Neural cell (in vitro differentiated cells): ENCODE measurements at regions not wholly inside any gene's neighbourhood (a gene's known extent, or its start where the extent isn't known, plus 50 kb on each side); places are given as distances from the start of the nearest gene placed in this dataset.

Experiments
- H2AFZ ChIP-seq: fragments of 200-600, 300-800 bp; sonication (generic), shearing (Covaris generic); 2 replicates; pipeline ENCODE4 v1.6.0; 2014; ENCODE audit warnings: low read depth, mild to moderate bottlenecking, antibody characterized with exemption, low read length, moderate library complexity
- H3F3A ChIP-seq: fragments of 200-600 bp; shearing (Covaris generic); 2 replicates; pipeline ENCODE4 v1.6.1; 2016; ENCODE audit warnings: mild to moderate bottlenecking, moderate library complexity, mixed read lengths, antibody characterized with exemption, low read length; ENCODE audit not compliant: insufficient read depth, poor library complexity, severe bottlenecking
- H3K27ac ChIP-seq: fragments of 200-600, 300-800 bp; sonication (generic), shearing (Covaris generic); 2 replicates; pipeline ENCODE4 v1.5.1; 2014; ENCODE audit warnings: mild to moderate bottlenecking, low read length, moderate library complexity
- H3K27me3 ChIP-seq: fragments of 300-800, 200-600 bp; sonication (generic), shearing (Covaris generic); 2 replicates; pipeline ENCODE4 v1.6.0; 2014; ENCODE audit warnings: mild to moderate bottlenecking, low read depth, low read length, moderate library complexity; ENCODE audit not compliant: insufficient read depth
- H3K36me3 ChIP-seq: fragments of 300-800, 200-600 bp; sonication (generic), shearing (Covaris generic); 2 replicates; pipeline ENCODE4 v1.5.1; 2014; ENCODE audit warnings: mild to moderate bottlenecking, antibody characterized with exemption, low read length, moderate library complexity; ENCODE audit not compliant: insufficient read depth
- H3K4me2 ChIP-seq: fragments of 300-800, 200-600 bp; sonication (generic), shearing (Covaris generic); 2 replicates; pipeline ENCODE4 v1.6.0; 2014; ENCODE audit warnings: mild to moderate bottlenecking, low read length
- H3K4me3 ChIP-seq: fragments of 300-800, 200-600 bp; sonication (generic), shearing (Covaris generic); 2 replicates; pipeline ENCODE4 v1.5.1; 2014; ENCODE audit warnings: mild to moderate bottlenecking, low read length, moderate library complexity
- H3K79me2 ChIP-seq: fragments of 200-600 bp; shearing (Covaris generic); replicated peaks from 2 replicates; pipeline ENCODE4 v1.6.0; 2014; ENCODE audit warnings: mild to moderate bottlenecking, low read length, moderate library complexity; ENCODE audit not compliant: insufficient read depth
- H3K9ac ChIP-seq: fragments of 300-800, 200-600 bp; sonication (generic), shearing (Covaris generic); 2 replicates; pipeline ENCODE4 v1.6.1; 2016; ENCODE audit warnings: mild to moderate bottlenecking, low read length, mixed read lengths
- H3K9me2 ChIP-seq: fragments of 200-600 bp; shearing (Covaris generic); 2 replicates; pipeline ENCODE4 v1.6.1; 2016; ENCODE audit warnings: mild to moderate bottlenecking, low read length, mixed read lengths; ENCODE audit not compliant: insufficient read depth
- H3K9me3 ChIP-seq: fragments of 200-600, 300-800 bp; sonication (generic), shearing (Covaris generic); 2 replicates; pipeline ENCODE4 v1.6.1; 2016; ENCODE audit warnings: mild to moderate bottlenecking, mixed run types, low read length, moderate library complexity, mixed read lengths
- H4K20me1 ChIP-seq: fragments of 200-600 bp; shearing (Covaris generic); 2 replicates; pipeline ENCODE4 v1.6.1; 2016; ENCODE audit warnings: mild to moderate bottlenecking, mixed run types; ENCODE audit not compliant: insufficient read depth
- EP300 ChIP-seq: fragments of 450-650 bp; conservative IDR thresholded peaks from 2 replicates; pipeline ENCODE4 v1.6.1; 2014; ENCODE audit warnings: antibody characterized with exemption, mild to moderate bottlenecking, moderate library complexity; ENCODE audit not compliant: poor library complexity, severe bottlenecking
- EZH2 ChIP-seq: fragments of 200-600, 300-800 bp; shearing (Covaris generic), sonication (generic); IDR thresholded peaks from 2 replicates; pipeline ENCODE4 v1.6.1; 2014; ENCODE audit warnings: antibody characterized with exemption, low read length, borderline replicate concordance, mild to moderate bottlenecking; ENCODE audit not compliant: insufficient read depth, poor library complexity, severe bottlenecking
- MXI1 ChIP-seq: fragments of 450-650 bp; conservative IDR thresholded peaks from 2 replicates; pipeline ENCODE4 v1.6.1; 2014; ENCODE audit warnings: antibody characterized with exemption, mild to moderate bottlenecking; ENCODE audit not compliant: poor library complexity, severe bottlenecking
- POLR2AphosphoS5 ChIP-seq: IDR thresholded peaks from 2 replicates; pipeline ENCODE4 v1.6.1; 2012
- RAD21 ChIP-seq: fragments of 450-650 bp; conservative IDR thresholded peaks from 2 replicates; pipeline ENCODE4 v1.6.1; 2014; ENCODE audit warnings: antibody characterized with exemption, mild to moderate bottlenecking, moderate library complexity
- SMC3 ChIP-seq: fragments of 450-650 bp; conservative IDR thresholded peaks from 2 replicates; pipeline ENCODE4 v1.6.1; 2014; ENCODE audit warnings: antibody characterized with exemption, mild to moderate bottlenecking, moderate library complexity; ENCODE audit not compliant: poor library complexity
- TAF1 ChIP-seq: IDR thresholded peaks from 2 replicates; pipeline ENCODE4 v1.6.1; 2012; ENCODE audit warnings: low read depth
- TF ChIP-seq, protein P1 (sequence below): fragments of 450-650 bp; IDR thresholded peaks from 2 replicates; pipeline ENCODE4 v1.5.1; 2014; ENCODE audit warnings: antibody characterized with exemption, mild to moderate bottlenecking, moderate library complexity; ENCODE audit not compliant: poor library complexity, severe bottlenecking
- TF ChIP-seq, protein P2 (sequence below): IDR thresholded peaks from 2 replicates; pipeline ENCODE4 v1.6.1; 2012; ENCODE audit warnings: borderline replicate concordance

DNA sequence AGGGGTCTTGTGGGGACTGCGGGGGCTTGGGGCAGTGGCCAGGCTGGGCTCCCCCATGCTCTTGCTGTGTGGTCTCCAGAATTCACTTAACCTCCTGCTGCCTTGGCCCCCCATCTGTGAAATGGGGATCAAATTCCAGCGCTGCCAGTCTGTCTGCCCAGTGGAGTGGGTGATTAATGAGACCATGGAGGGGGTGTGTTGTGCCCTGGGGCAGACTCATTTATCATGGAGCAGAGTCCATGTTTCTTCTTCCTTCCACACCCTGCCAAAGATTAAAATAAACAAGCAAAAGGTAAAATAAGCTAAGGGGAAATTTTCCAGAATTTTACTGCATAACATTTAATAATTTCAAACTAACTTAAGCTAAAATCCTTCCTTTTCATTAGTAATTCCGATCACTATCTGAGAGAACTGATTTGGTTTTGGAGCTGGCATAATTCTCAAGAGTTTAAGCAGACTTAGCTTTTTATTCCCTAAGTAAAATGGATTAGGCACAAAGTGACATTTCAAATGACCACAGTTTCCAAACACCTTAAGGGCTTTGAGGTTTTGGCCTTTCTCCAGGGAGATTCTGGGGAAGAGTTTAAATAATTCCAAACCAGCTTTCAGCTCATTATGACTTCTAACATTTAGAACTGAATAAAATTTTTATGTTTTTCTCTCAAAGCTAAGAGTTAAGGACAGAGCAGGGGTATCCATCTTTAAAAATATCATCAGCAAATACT lies 211.9 kb downstream of the CXCL12 start:
- H3K79me2 ChIP-seq: no peaks in the 10 kb centered on the region
- no peaks in the 10 kb centered on the region for H3F3A ChIP-seq
- H3K4me2 ChIP-seq: no peak overlapping the region
- TF ChIP-seq RAD21: no peak
- TF ChIP-seq, protein P1, sequence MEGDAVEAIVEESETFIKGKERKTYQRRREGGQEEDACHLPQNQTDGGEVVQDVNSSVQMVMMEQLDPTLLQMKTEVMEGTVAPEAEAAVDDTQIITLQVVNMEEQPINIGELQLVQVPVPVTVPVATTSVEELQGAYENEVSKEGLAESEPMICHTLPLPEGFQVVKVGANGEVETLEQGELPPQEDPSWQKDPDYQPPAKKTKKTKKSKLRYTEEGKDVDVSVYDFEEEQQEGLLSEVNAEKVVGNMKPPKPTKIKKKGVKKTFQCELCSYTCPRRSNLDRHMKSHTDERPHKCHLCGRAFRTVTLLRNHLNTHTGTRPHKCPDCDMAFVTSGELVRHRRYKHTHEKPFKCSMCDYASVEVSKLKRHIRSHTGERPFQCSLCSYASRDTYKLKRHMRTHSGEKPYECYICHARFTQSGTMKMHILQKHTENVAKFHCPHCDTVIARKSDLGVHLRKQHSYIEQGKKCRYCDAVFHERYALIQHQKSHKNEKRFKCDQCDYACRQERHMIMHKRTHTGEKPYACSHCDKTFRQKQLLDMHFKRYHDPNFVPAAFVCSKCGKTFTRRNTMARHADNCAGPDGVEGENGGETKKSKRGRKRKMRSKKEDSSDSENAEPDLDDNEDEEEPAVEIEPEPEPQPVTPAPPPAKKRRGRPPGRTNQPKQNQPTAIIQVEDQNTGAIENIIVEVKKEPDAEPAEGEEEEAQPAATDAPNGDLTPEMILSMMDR: no peak
- TF ChIP-seq, protein P2, sequence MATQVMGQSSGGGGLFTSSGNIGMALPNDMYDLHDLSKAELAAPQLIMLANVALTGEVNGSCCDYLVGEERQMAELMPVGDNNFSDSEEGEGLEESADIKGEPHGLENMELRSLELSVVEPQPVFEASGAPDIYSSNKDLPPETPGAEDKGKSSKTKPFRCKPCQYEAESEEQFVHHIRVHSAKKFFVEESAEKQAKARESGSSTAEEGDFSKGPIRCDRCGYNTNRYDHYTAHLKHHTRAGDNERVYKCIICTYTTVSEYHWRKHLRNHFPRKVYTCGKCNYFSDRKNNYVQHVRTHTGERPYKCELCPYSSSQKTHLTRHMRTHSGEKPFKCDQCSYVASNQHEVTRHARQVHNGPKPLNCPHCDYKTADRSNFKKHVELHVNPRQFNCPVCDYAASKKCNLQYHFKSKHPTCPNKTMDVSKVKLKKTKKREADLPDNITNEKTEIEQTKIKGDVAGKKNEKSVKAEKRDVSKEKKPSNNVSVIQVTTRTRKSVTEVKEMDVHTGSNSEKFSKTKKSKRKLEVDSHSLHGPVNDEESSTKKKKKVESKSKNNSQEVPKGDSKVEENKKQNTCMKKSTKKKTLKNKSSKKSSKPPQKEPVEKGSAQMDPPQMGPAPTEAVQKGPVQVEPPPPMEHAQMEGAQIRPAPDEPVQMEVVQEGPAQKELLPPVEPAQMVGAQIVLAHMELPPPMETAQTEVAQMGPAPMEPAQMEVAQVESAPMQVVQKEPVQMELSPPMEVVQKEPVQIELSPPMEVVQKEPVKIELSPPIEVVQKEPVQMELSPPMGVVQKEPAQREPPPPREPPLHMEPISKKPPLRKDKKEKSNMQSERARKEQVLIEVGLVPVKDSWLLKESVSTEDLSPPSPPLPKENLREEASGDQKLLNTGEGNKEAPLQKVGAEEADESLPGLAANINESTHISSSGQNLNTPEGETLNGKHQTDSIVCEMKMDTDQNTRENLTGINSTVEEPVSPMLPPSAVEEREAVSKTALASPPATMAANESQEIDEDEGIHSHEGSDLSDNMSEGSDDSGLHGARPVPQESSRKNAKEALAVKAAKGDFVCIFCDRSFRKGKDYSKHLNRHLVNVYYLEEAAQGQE: no peak
- no peak for TF ChIP-seq POLR2AphosphoS5
- TF ChIP-seq MXI1: no peak
- no peak for TF ChIP-seq EZH2
- no peak for TF ChIP-seq SMC3
- no peak for TF ChIP-seq TAF1
- H3K9ac ChIP-seq: no peak overlapping the region
- no peaks in the 10 kb centered on the region for H3K9me3 ChIP-seq
- no peaks in the 10 kb centered on the region for H3K9me2 ChIP-seq
- H4K20me1 ChIP-seq: no peaks in the 10 kb centered on the region
- no peak overlapping the region for H3K4me3 ChIP-seq
- H3K27ac ChIP-seq: no peak overlapping the region
- no peaks in the 10 kb centered on the region for H3K27me3 ChIP-seq
- H2AFZ ChIP-seq: no peak overlapping the region
- H3K36me3 ChIP-seq: no peaks in the 10 kb centered on the region

GRCh38 chr10:44171765-44172164 lies 213.1 kb downstream of the CXCL12 start:
- Histone ChIP-seq H3K36me3 (no peaks in the 10 kb centered on the region), H3K4me3 (no peak overlapping the region), H3K79me2 (no peaks in the 10 kb centered on the region), H3K27ac (no peak overlapping the region), H3K9me3 (no peaks in the 10 kb centered on the region), H3F3A (no peaks in the 10 kb centered on the region), H3K9me2 (no peaks in the 10 kb centered on the region), H3K4me2 (no peak overlapping the region), H2AFZ (no peak overlapping the region), H3K27me3 (no peaks in the 10 kb centered on the region), H3K9ac (no peak overlapping the region), H4K20me1 (no peaks in the 10 kb centered on the region)
- no peak for TF ChIP-seq EP300
- TF ChIP-seq MXI1: no peak
- no peak for TF ChIP-seq TAF1
- no peak for TF ChIP-seq SMC3
